Activated CD4-positive, alpha-beta T cell treated with anti-CD3 and anti-CD28 coated beads for 4 hours (primary cell): ENCODE measurements at regions not wholly inside any gene's neighbourhood (a gene's known extent, or its start where the extent isn't known, plus 50 kb on each side); places are given as distances from the start of the nearest gene placed in this dataset.

Experiments used
- DNase-seq, 2 donors: peaks; one replicate each; pipeline ENCODE4 v3.0.0-alpha.2; 2020

GRCh38 chr1:239603530-239603929 is 217.2 kb downstream of the CHRM3 start:
- no peak for DNase-seq

DNA sequence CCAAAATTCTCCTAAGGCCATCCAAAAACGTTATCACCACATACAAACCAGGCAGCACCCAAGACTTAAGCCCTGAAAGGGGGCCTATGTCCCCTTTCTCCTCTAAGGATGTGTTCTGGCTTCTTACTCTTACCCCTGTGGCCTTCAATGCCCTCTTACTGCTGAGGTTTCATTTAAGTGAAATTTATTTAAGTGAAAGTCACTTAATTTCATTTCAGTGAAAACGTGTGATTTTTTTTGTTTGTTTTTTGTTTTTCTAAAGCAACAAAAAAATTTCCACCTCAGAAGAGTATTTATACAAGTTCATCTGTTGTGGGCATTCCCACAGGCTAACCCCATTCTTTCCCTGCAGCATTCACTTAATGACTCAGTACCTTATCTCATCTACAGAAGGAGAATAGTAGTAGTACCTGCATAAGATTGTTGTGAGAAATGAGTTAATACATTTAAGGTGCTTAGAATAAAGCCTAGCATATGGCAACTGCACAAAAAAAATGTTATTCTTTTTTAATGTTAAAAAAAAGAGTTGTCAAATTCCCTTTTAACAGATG is 220.6 kb downstream of the CHRM3 start:
- DNase-seq: no peak

- DNase-seq: no peak
Measured at GRCh38 chr1:239608469-239608868, 222.1 kb downstream of the CHRM3 start.

DNA sequence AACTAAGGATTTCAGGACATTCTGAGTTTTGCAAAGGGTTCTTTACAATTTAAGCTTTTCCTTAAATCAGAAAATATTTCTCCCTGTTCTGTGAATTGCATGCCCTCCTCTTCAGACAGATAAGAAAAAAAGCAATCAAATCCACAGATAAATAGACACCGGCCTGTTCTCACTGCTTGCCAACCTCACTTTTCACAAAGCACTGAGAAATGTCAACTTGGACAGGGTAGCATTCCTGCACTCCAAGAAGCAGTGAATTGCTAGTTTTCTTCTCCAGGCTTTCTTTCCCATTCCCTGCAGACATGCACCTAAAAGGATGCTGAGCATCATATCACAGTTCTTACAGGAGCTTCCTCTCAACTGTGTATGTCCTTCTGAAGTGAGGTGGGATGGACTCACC is 226.0 kb downstream of the CHRM3 start:
- DNase-seq: no peak

DNA sequence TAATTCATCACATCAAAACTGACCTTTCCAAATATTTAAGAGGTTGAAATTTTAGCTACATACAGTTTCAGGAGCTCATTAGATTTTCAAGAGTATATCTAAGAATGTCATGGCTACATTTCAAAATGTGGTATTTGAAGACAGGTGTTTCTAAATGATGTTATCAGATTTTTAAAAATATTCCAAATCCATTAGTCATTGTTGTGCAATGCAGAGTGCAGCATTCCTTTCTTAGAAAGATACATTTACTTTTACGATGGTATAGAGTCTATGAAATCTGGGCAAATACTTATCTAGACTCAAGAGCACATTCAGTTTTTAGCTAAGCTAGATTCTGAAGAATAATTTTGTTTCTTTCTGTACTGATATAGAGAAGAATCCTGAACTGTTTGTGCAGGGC is 230.3 kb downstream of the CHRM3 start:
- DNase-seq: no peak

DNA sequence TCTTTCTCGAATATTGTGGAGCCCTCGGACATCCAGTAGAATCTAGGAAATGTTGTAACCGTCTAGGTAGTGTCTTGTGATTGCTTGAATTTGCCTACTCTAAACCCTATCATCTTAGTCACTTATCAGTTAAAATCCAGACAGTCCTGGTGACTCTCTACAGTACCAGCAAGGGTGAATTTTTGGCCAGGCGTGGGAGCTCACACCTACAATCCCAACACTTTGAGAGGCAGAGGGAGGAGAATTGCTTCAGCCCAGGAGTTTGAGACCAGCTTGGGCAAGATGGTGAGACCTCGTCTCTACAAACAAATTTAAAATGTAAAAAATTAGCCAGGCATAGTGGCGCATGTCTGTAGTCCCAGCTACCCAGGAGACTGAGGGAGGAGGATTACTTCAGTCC is 230.9 kb downstream of the CHRM3 start:
- DNase-seq: no peak

DNA sequence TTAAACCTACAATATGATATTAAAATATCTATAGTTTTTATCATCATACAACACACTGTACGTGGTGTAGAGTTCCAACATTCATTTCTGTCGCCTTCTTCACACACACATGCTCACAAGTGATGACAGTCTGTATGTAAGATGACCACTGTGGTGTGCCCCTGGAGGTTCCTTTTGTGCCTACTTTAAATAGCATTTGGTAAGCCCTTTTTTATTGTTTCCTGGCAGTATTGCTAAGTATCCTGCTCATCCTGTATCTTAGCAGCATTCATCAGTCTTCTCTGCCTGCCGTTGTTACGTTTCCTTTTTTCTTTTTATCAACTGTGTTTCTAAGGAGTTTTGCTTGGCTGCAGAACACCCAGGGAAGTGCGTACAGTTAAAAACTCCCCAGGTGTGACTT is 231.4 kb downstream of the CHRM3 start:
- no peak for DNase-seq

DNA sequence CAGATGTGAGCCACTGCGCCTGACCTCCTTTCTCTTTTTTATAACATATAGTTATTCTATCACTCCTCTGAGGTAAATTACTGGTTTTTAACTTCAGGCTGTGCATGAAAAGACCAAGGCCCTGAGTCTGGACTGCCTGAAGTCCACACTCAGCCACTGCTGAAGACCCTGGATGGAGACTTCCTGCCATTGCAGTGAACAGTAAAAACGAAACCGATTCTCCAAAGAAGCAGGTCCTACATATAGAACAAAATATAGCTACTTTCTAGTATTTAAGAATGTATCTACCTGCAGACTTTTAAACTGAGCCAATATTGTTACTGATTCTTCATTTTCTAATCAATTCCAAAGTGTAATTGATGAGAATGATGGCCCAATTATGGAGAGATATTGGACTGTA is 232.8 kb downstream of the CHRM3 start:
- no peak for DNase-seq

DNA sequence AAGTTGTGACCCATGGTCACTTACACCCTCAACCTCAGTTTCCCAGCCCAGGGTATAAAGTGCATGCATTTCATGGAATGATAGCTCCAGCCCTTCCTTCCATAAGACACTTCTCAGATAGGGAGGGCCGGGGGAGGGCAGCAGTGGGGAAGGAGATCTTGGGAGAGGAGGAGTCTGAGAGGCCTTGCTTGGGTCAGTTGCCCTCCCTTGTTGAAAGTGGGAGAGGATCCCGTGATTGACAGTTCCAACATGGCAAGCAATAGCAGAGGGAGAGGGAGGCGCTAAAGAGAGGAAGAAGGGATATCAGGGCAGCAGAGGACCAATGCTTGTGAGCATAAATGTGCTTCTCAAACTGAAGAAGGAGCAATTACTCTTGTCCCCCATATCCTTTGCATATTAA is 244.4 kb downstream of the CHRM3 start:
- no peak for DNase-seq

- no peak for DNase-seq
Measured at GRCh38 chr1:239633432-239633831, 247.1 kb downstream of the CHRM3 start.

DNA sequence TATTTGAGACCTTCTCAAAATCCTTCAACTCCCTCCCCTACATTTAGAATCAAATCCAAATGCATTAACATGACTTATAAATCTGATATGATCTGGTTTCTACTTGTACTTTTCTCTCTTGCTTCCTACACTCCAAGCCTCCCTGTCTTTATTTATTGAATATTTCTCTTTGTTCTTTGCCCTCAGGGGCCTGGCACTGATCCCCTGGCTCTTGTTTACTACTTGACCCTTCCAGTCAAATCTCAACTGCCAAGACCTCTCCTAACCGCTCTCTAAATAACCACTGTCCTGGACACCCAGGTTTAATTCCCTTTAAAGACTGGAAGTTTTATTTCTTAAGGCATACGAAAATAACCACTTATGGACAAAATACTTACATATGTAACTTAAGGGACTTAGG is 248.9 kb downstream of the CHRM3 start:
- DNase-seq: no peak

DNA sequence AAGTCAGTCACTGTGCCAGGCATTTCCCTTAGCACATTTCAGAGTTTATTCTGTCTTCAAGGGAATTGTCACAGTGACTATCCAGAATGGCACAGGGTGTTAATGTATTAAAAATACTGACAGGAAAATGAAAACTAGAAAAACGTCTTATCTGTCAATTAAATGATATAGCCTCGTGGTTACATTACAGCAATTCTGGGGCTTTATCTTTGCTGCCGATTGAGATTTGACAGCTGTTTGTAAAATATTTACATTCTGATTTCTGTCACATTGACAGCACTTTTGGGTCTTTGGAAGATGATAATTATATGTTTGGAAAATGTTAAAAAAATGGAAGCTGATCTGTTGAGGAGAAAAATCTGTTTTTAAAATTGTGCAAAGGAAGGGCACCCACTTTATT is 250.0 kb downstream of the CHRM3 start:
- no peak for DNase-seq

GRCh38 chr1:239644604-239645003 is 258.2 kb downstream of the CHRM3 start:
- no peak for DNase-seq

DNA sequence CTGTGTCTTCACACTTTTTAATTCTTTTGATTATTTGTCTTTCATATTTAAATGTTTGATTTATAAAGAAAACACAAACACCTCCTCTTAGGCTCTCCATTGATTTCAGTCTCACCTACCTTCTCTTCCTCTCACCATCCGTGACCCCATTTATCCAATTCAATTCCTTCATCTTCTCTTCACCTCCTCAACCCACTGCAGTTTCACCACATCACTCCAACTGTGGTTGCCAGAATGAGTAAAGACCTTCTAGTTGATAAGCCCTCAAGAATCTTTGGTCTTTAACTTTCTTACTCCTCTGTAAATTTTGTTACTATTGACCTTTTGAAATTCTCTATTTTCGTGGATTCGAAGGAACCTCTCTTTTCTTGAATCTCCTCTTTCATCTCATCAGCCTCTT is 260.7 kb downstream of the CHRM3 start:
- DNase-seq: no peak

DNA sequence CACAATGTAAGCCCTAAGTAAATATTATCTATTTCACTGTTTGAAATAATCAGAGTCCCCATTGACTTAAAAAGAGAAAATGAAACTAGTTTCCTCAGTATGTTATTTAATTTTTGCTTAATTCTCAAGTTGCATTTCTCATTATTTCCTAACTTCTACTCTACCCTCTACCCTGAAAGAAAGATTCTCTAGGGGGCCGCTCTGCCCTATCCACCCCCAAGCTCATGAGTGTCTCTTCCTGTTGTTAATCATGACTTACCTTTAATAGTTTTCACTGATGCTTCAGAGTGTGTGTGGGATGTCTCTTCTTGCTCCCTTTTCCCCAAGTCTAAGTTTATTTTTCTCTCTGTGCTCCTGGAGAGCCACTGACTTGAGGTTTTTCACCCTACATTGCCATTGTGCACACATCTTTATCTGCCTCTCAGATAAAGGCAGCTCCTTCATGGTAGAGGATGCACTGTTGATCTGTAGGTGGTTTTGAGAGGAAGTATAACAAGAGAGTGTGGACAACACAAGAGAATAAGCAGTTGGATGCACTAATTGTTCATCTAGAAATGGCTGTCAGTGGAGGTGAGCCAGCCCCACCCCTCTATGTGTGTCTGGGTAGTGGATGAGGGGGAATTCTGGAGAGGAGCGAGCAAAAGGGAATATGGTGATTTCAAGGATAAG is 261.7 kb downstream of the CHRM3 start:
- no peak for DNase-seq

DNA sequence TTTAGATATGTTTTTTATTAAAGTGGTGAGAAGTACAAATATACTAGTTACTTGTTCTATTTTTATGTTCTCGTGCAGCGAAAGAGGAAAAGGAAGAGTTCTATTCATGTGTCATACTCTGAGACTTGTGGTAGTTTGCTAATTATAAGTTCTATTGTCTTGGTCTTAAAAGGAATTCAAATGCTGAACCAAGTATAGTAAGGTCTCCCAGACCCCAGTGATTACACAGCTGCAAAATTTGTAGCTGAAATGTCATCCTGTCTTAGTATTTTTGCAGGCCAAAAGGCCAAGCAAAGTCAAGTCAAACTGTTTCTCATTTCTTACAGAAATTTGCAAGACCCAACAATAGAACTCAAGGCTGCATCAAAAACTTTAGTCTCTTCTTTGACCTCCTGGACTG is 268.7 kb downstream of the CHRM3 start:
- no peak for DNase-seq

DNA sequence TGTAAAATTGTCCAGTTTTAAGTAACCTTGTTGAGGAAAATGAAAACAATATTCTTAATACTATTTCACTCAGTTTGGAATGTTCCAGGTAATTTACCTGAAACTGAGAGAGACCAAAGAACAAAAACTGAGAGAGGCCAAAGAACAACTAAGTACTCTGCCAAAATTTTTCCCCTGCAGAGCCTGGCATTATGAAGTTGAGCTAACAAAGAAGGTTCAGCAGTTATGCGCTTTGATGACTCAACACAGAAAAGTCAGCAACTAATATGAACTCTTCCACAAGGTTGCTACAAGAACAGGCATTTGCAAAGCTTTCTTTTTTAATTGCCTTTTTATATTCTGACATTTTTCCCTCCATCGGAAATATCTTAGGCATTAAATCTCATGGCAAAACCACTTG is 270.9 kb downstream of the CHRM3 start:
- no peak for DNase-seq

- no peak for DNase-seq
Measured at GRCh38 chr1:239662950-239663349, 276.6 kb downstream of the CHRM3 start.

DNA sequence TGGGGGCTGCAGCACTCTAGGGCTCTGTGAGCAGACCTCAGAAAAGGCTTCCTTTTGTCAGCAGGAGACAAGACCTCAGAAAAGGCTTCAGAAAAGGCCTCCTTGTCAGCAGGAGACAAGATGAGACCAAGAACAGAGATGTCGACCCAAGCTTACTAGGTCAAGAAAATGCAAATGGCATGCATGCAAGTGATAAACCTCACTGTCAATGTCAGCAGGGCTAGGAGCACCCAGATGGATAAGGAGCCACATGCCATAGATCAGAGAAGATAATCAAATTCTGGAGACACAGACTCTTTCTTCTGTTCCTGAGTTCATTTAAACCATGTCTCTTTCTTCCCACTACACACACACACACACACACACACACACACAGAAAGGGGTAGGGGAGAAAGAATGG is 285.9 kb downstream of the CHRM3 start:
- no peak for DNase-seq

DNA sequence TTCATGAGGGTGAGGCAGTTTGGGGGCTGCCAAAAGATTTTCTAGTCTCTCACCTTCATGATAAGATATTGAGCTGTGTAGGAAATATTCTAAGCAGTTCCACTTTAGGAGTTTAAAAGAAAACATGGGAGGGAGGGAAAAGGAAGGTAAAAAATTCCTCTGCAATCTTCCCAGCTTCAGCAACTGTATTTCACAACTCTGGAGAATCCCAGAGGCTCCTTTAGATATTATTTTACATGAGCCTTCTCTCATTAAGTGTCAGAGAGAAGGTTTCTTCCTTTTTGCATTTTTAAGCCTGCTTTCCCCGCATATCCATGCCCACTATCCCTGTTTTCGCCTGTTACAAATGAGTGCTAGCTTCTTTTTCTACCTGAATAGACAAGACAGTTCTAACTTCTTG is 289.4 kb downstream of the CHRM3 start:
- DNase-seq: no peak

DNA sequence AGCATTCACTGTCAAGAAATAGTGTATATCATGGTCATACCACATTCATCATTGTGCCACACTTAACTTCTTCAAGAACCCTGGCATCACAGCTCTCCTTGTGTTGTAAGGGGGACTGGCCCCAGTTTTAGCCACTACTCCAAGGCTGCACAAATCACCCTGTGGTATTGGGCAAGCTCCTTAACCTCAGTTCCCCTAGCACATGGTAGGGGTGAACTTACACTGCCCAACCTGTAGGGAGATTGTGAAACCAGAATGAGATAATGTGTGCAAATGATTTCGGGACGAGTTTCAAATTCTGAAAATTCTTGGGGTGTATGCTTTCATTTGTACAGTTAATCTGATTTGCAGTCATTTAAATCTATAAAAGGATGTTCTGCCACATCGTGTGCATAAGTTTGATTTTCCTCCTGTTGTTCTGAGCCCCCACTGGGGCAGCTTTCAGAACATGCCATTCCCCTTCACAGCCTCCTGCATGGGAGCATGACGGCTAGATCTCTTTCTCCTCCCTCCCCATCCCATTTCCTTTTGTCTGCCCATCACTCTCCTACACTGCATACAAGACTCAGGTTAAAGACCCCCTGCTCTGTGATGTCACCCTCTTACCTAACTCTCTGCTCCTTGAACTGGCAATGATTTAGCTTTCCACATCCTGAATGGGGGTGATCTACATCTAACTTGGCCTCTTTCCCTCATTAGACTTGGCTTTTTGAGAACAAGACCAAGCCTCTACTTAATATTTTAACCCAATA is 290.3 kb downstream of the CHRM3 start:
- DNase-seq: no peak

GRCh38 chr1:239677362-239677761 is 291.0 kb downstream of the CHRM3 start:
- no peak for DNase-seq

- no peak for DNase-seq
Measured at GRCh38 chr1:239678181-239678580, 291.8 kb downstream of the CHRM3 start.

DNA sequence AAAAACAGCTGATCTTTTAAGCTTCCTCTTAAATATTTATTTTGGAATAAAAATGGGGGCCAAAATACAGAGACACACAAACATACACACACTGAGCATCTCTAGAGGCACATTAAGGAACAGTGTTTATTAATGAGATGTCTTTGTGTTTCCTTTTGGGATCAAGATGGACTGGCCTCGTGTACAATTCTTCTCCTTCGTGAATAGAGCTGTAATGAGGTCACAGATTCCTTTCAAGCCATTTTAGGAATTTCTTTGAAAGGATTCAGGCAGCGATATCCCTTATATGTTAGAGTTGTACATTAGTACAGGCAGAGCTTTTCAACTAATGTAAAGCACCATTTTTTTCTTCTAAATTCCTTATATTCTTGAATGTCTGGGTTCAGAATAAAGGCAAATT is 295.7 kb downstream of the CHRM3 start:
- no peak for DNase-seq

- DNase-seq: no peak
Measured at GRCh38 chr1:239682960-239683359, 296.6 kb downstream of the CHRM3 start.
